ENCODE measurements at regions not wholly inside any gene's neighbourhood (a gene's known extent, or its start where the extent isn't known, plus 50 kb on each side); places are given as distances from the start of the nearest gene placed in this dataset.

- TF ChIP-seq ELF4 (CRISPR knock-in tag; IDR thresholded peaks at IDR 0.05; ENCODE audit: low read depth) (no peak), CTCF (IDR thresholded peaks at IDR 0.05) (no peak), HMGXB4 (CRISPR knock-in tag; IDR thresholded peaks at IDR 0.05) (no peak)
Measured at GRCh38 chr19:29329460-29330134, 116.6 kb upstream of the UQCRFS1 start.

Measured in WTC11 (cell line).